SK-N-SH (cell line): ENCODE measurements at regions not wholly inside any gene's neighbourhood (a gene's known extent, or its start where the extent isn't known, plus 50 kb on each side); places are given as distances from the start of the nearest gene placed in this dataset.

Experiments used
- CTCF ChIA-PET: fragments of 300-600, 350-600 bp; formaldehyde crosslinking; extraction: SDS; loops from one replicate; lab custom pipeline; 2021; lab: Yijun Ruan, JAX
- POLR2A ChIA-PET: fragments of 350-600 bp; sonication (Branson Sonifier 250); formaldehyde crosslinking; extraction: SDS; loops from one replicate; lab custom pipeline; 2020; ENCODE audit warnings: antibody characterized with exemption, inconsistent platforms; lab: Yijun Ruan, JAX
- DNase-seq: peaks from one replicate; pipeline ENCODE4 v3.0.0; 2012
- H2AFZ ChIP-seq: fragments of 200-600 bp; sonication (generic); 2 replicates; pipeline ENCODE4 v1.8.1; 2016; ENCODE audit warnings: antibody characterized with exemption, mild to moderate bottlenecking, low read depth
- H3F3A ChIP-seq: fragments of 200-600 bp; sonication (generic); replicated peaks from 2 replicates; pipeline ENCODE3; 2016; ENCODE audit warnings: antibody characterized with exemption, mild to moderate bottlenecking; ENCODE audit not compliant: insufficient read depth
- H3K27ac ChIP-seq, 2 experiments: fragments of 200-500 bp in 1 of 2; fragments of 200-600 bp in 1 of 2; sonication (Bioruptor generic) in 1 of 2; sonication (generic), shearing (Covaris generic) in 1 of 2; 2 replicates each; pipeline versions ENCODE4 v1.5.1 to v1.6.1; 2014 to 2016; ENCODE audit warnings: low read depth in 2 of 2, inconsistent platforms in 1 of 2, low read length in 1 of 2, mild to moderate bottlenecking in 1 of 2, mixed read lengths in 1 of 2
- H3K27me3 ChIP-seq: fragments of 200-600 bp; sonication (generic), shearing (Covaris generic); 2 replicates; pipeline ENCODE4 v1.6.1; 2016; ENCODE audit warnings: mixed run types; ENCODE audit not compliant: insufficient read depth
- H3K36me3 ChIP-seq, 2 experiments: fragments of 200-500 bp in 1 of 2; fragments of 200-600 bp in 1 of 2; sonication (Bioruptor generic) in 1 of 2; sonication (generic) in 1 of 2; replicated peaks in 1 of 2; 2 replicates each; pipeline versions ENCODE3 to v1.5.1; 2014 to 2016; ENCODE audit warnings: low read length in 1 of 2, mild to moderate bottlenecking in 1 of 2; ENCODE audit not compliant: insufficient read depth in 2 of 2, control insufficient read depth in 1 of 2
- H3K4me1 ChIP-seq, 2 experiments: fragments of 200-500 bp in 1 of 2; fragments of 200-600 bp in 1 of 2; sonication (Bioruptor generic) in 1 of 2; sonication (generic), shearing (Covaris generic) in 1 of 2; 2 replicates each; pipeline versions ENCODE4 v1.5.1 to v1.6.1; 2014 to 2016; ENCODE audit warnings: low read depth in 1 of 2, low read length in 1 of 2, mixed run types in 1 of 2; ENCODE audit not compliant: insufficient read depth in 2 of 2, control insufficient read depth in 1 of 2
- H3K4me2 ChIP-seq: fragments of 200-600 bp; sonication (generic), shearing (Covaris generic); 2 replicates; pipeline ENCODE4 v1.6.1; 2017; ENCODE audit warnings: mixed run types
- H3K4me3 ChIP-seq, 2 experiments: fragments of 200-500 bp in 1 of 2; fragments of 200-600 bp in 1 of 2; sonication (Bioruptor generic) in 1 of 2; sonication (generic), shearing (Covaris generic) in 1 of 2; 2 replicates each; pipeline versions ENCODE4 v1.5.1 to v1.8.1; 2014 to 2016; ENCODE audit warnings: low read depth in 2 of 2, inconsistent platforms in 1 of 2, low read length in 1 of 2, mild to moderate bottlenecking in 1 of 2, mixed read lengths in 1 of 2, moderate library complexity in 1 of 2
- H3K79me2 ChIP-seq: fragments of 200-600 bp; sonication (generic); 2 replicates; pipeline ENCODE4 v1.8.1; 2017; ENCODE audit warnings: mild to moderate bottlenecking; ENCODE audit not compliant: insufficient read depth
- H3K9ac ChIP-seq: fragments of 200-600 bp; sonication (generic); 2 replicates; pipeline ENCODE4 v1.6.1; 2017; ENCODE audit warnings: mixed run types
- H3K9me2 ChIP-seq: fragments of 200-600 bp; sonication (generic); 2 replicates; pipeline ENCODE4 v1.6.1; 2017; ENCODE audit warnings: mixed run types
- H3K9me3 ChIP-seq: fragments of 200-600 bp; sonication (generic); 2 replicates; pipeline ENCODE4 v1.6.1; 2017; ENCODE audit warnings: mixed run types, mild to moderate bottlenecking, moderate library complexity
- H4K20me1 ChIP-seq: fragments of 200-600 bp; sonication (generic); 2 replicates; pipeline ENCODE4 v1.6.1; 2017; ENCODE audit warnings: mild to moderate bottlenecking, mixed run types; ENCODE audit not compliant: insufficient read depth
- ELF1 ChIP-seq: IDR thresholded peaks from 2 replicates; pipeline ENCODE4 v1.4.0; 2012
- EP300 ChIP-seq, 2 experiments: IDR thresholded peaks; 2 replicates each; pipeline versions ENCODE4 v1.4.0 to v1.6.1; 2012; ENCODE audit warnings: borderline replicate concordance in 1 of 2, low read depth in 1 of 2, low read length in 1 of 2
- FOSL2 ChIP-seq: IDR thresholded peaks from 2 replicates; pipeline ENCODE4 v1.4.0; 2012; ENCODE audit warnings: low read depth, mild to moderate bottlenecking, moderate library complexity, borderline replicate concordance
- IRF3 ChIP-seq: fragments of 150-350 bp; IDR thresholded peaks from 2 replicates; pipeline ENCODE4 v1.6.1; 2016; ENCODE audit warnings: mild to moderate bottlenecking, low read depth, low read length
- JUND ChIP-seq: IDR thresholded peaks from 2 replicates; pipeline ENCODE4 v1.4.0; 2012
- MAX ChIP-seq: IDR thresholded peaks from 2 replicates; pipeline ENCODE4 v1.4.0; 2012; ENCODE audit warnings: low read depth
- MEF2A ChIP-seq: IDR thresholded peaks from 2 replicates; pipeline ENCODE4 v1.4.0; 2012; ENCODE audit warnings: low read depth, borderline replicate concordance
- MXI1 ChIP-seq: IDR thresholded peaks from 2 replicates; pipeline ENCODE4 v1.6.1; 2012; ENCODE audit warnings: mild to moderate bottlenecking, low read depth, low read length, improper control_type of control experiment
- NFIC ChIP-seq: IDR thresholded peaks from 2 replicates; pipeline ENCODE4 v1.4.0; 2012; ENCODE audit warnings: borderline replicate concordance
- NRF1 ChIP-seq: IDR thresholded peaks from 2 replicates; pipeline ENCODE4 v1.6.1; 2012; ENCODE audit warnings: low read depth, mild to moderate bottlenecking, low read length
- PBX3 ChIP-seq: IDR thresholded peaks from 2 replicates; pipeline ENCODE4; 2012
- RAD21 ChIP-seq: IDR thresholded peaks from 2 replicates; pipeline ENCODE4 v1.6.1; 2012; ENCODE audit warnings: mild to moderate bottlenecking, low read length
- RCOR1 ChIP-seq: fragments of 150-350 bp; IDR thresholded peaks from 2 replicates; pipeline ENCODE4 v1.6.1; 2017; ENCODE audit warnings: antibody characterized with exemption, low read length
- REST ChIP-seq: IDR thresholded peaks from 2 replicates; pipeline ENCODE4 v1.6.1; 2012; ENCODE audit warnings: mild to moderate bottlenecking, low read depth, low read length, moderate library complexity
- RFX5 ChIP-seq: IDR thresholded peaks from 2 replicates; pipeline ENCODE4 v1.6.1; 2012; ENCODE audit warnings: mild to moderate bottlenecking, improper control_type of control experiment, low read length
- RXRA ChIP-seq: IDR thresholded peaks from 2 replicates; pipeline ENCODE4 v1.4.0; 2012; ENCODE audit warnings: low read depth, mild to moderate bottlenecking, borderline replicate concordance
- SIN3A ChIP-seq: IDR thresholded peaks from 2 replicates; pipeline ENCODE4 v1.6.1; 2012; ENCODE audit warnings: low read depth, mild to moderate bottlenecking, low read length, moderate library complexity, borderline replicate concordance
- SMC3 ChIP-seq: IDR thresholded peaks from 2 replicates; pipeline ENCODE4 v1.6.1; 2012; ENCODE audit warnings: low read depth, low read length, improper control_type of control experiment
- TCF12 ChIP-seq: IDR thresholded peaks from 2 replicates; pipeline ENCODE4 v1.4.0; 2012
- USF1 ChIP-seq: IDR thresholded peaks from 2 replicates; pipeline ENCODE4 v1.4.0; 2012; ENCODE audit warnings: low read depth, borderline replicate concordance
- USF2 ChIP-seq: fragments of 150-350 bp; IDR thresholded peaks from 2 replicates; pipeline ENCODE4 v1.6.1; 2017; ENCODE audit warnings: antibody characterized with exemption, low read length, low read depth, borderline replicate concordance
- WGBS: methylation state at CpG from one replicate; pipeline ENCODE4 v1.1.6; 2017; ENCODE audit warnings: low lambda C conversion rate; 5-methylcytosine and 5-hydroxymethylcytosine counted together

- ChIA-PET POLR2A (no interaction called here), CTCF (no interaction called here)
- no peak overlapping the region for H2AFZ ChIP-seq
- DNase-seq, result no peak
- H3K9me2 ChIP-seq, result no peaks in the 10 kb centered on the region
- H3K4me1 ChIP-seq, result no peaks in the 10 kb centered on the region
- H3F3A ChIP-seq, result no peaks in the 10 kb centered on the region
- H3K27ac ChIP-seq, result no peak overlapping the region
- H3K79me2 ChIP-seq, result no peaks in the 10 kb centered on the region
- H4K20me1 ChIP-seq, result no peaks in the 10 kb centered on the region
- TF ChIP-seq USF1, result no peak
- TF ChIP-seq RFX5, result no peak
- no peak for TF ChIP-seq MAX
- TF ChIP-seq RAD21, result no peak
- no peak for TF ChIP-seq PBX3
- no peak for TF ChIP-seq TCF12
- no peak for TF ChIP-seq FOSL2
- TF ChIP-seq RXRA, result no peak
- no peak for TF ChIP-seq SIN3A
- TF ChIP-seq SMC3, result no peak
- no peak for TF ChIP-seq IRF3
- no peak for TF ChIP-seq USF2
- no peak for TF ChIP-seq NRF1
- TF ChIP-seq, all 33 proteins: peak for 0
- WGBS, result 41% methylated on average over 6 of the region's 11 CpGs
- H3K9me3 ChIP-seq, result no peaks in the 10 kb centered on the region
- H3K9ac ChIP-seq, result no peak overlapping the region
- H3K27me3 ChIP-seq, result no peaks in the 10 kb centered on the region
- no peak overlapping the region for H3K4me2 ChIP-seq
- H3K4me3 ChIP-seq, result no peak overlapping the region
- H3K36me3 ChIP-seq, result no peaks in the 10 kb centered on the region
These were observed 572.5 kb downstream of the BRD1 start for GRCh38 chr22:49255154-49255553.

GRCh38 chr22:49253656-49254055 is 574.0 kb downstream of the BRD1 start:
- Histone ChIP-seq H3K9me2 (no peaks in the 10 kb centered on the region), H3K27me3 (no peaks in the 10 kb centered on the region), H3K79me2 (no peaks in the 10 kb centered on the region), H3K9me3 (no peaks in the 10 kb centered on the region), H4K20me1 (no peaks in the 10 kb centered on the region), H3K27ac (no peak overlapping the region), H3K4me1 (no peaks in the 10 kb centered on the region), H3K4me2 (no peak overlapping the region), H3K9ac (no peak overlapping the region), H3K4me3 (no peak overlapping the region), H2AFZ (no peak overlapping the region), H3K36me3 (no peaks in the 10 kb centered on the region), H3F3A (no peaks in the 10 kb centered on the region)
- WGBS, result 19% methylated on average over 6 of the region's 6 CpGs
- DNase-seq, result no peak
- ChIA-PET CTCF (interaction anchor here (0.7 to 0.8 kb wide), 2 partner anchors 10 to 51 kb away, joined by 3 read pairs; no protein-coding TSS in a partner anchor), POLR2A (no interaction called here)
- TF ChIP-seq JUND (no peak), ELF1 (no peak), SMC3 (no peak), RCOR1 (no peak), REST (no peak), USF2 (no peak), MXI1 (no peak), NFIC (no peak), EP300 (IDR thresholded peaks at IDR 0.05; ENCODE audit: borderline replicate concordance in 1 of 2, low read depth in 1 of 2, low read length in 1 of 2) (no peak), TCF12 (no peak), RAD21 (no peak), MEF2A (no peak)
